ENCODE measurements at regions not wholly inside any gene's neighbourhood (a gene's known extent, or its start where the extent isn't known, plus 50 kb on each side); places are given as distances from the start of the nearest gene placed in this dataset.

DNA sequence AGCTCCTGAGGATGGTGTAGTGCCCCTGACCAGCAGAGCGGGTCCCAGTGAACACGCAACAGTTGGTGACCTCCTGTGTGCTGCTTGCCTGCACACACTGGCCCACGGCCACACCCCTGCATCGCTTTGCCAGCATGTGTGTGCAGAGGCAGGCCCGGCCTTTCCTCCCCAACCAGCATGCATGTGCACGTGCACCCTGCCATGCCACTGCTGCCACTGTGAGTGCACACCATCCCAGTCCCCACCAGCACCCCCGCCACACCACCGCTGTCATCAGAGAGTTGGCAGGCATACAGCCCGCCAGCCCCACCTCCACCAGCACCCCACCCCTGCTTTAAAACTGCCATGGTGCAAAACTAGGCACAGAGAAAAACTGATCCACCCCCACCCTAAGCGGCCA is 197.4 kb upstream of the SRD5A2 start:
- H3K4me3 ChIP-seq (ENCODE audit: low read length): no peak overlapping the region
- no peaks in the 10 kb centered on the region for H3K4me1 ChIP-seq (ENCODE audit: control insufficient read depth, insufficient read depth, low read length)
- Mint-ChIP-seq H3K27ac (no peak overlapping the region), H3K4me1 (no peaks in the 10 kb centered on the region), H3K4me3 (no peak overlapping the region), H3K36me3 (no peaks in the 10 kb centered on the region), H3K9me3 (peaks cover 7% of the 10 kb centered on the region in 2 donors), H3K27me3 (ENCODE audit: low read depth in 2 of 2) (peaks cover 18 to 42% of the 10 kb centered on the region in 2 donors)
- TF ChIP-seq, protein P1, sequence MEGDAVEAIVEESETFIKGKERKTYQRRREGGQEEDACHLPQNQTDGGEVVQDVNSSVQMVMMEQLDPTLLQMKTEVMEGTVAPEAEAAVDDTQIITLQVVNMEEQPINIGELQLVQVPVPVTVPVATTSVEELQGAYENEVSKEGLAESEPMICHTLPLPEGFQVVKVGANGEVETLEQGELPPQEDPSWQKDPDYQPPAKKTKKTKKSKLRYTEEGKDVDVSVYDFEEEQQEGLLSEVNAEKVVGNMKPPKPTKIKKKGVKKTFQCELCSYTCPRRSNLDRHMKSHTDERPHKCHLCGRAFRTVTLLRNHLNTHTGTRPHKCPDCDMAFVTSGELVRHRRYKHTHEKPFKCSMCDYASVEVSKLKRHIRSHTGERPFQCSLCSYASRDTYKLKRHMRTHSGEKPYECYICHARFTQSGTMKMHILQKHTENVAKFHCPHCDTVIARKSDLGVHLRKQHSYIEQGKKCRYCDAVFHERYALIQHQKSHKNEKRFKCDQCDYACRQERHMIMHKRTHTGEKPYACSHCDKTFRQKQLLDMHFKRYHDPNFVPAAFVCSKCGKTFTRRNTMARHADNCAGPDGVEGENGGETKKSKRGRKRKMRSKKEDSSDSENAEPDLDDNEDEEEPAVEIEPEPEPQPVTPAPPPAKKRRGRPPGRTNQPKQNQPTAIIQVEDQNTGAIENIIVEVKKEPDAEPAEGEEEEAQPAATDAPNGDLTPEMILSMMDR (IDR thresholded peaks at IDR 0.05): no peak
- WGBS (ENCODE audit: insufficient coverage): 91% methylated on average over 10 of the region's 10 CpGs
- intact Hi-C loops (cut with micrococcal nuclease): no loop called here
- H3K9me3 ChIP-seq (ENCODE audit: control insufficient read depth, insufficient read depth, low read length): no peaks in the 10 kb centered on the region
- DNase-seq (no peak), ATAC-seq (no peak)
- H3K27me3 ChIP-seq (ENCODE audit: control insufficient read depth, insufficient read depth, low read length): peaks cover 4% of the 10 kb centered on the region
- no peaks in the 10 kb centered on the region for H3K36me3 ChIP-seq (ENCODE audit: control insufficient read depth, insufficient read depth, low read length)
- no peak overlapping the region for H3K27ac ChIP-seq (ENCODE audit: low read length)

DNA sequence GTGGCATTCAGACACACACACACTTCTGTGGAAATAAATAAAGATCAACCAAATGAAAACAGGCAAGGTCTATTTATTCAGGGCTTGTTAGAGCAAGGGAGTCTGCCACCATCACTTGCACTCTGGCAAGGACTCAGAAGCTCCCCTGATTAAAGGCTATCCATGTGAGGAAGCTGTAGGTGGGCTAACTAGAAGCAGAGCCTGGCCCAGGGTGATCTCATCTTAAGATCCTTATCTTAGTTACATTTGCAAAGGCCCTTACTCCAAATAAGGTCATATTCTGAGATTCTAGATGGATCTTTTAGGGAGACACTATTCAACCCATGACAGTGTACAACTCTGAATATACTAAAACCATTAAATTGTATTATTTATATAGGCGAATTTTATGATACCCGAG is 190.0 kb upstream of the SRD5A2 start:
- peaks cover 3 to 22% of the 10 kb centered on the region in 2 donors for H3K27me3 Mint-ChIP-seq (ENCODE audit: low read depth in 2 of 2)
- Histone ChIP-seq H3K9me3 (ENCODE audit: control insufficient read depth, insufficient read depth, low read length) (no peaks in the 10 kb centered on the region), H3K36me3 (ENCODE audit: control insufficient read depth, insufficient read depth, low read length) (no peaks in the 10 kb centered on the region), H3K4me3 (ENCODE audit: low read length) (no peak overlapping the region), H3K4me1 (ENCODE audit: control insufficient read depth, insufficient read depth, low read length) (no peaks in the 10 kb centered on the region), H3K27me3 (ENCODE audit: control insufficient read depth, insufficient read depth, low read length) (peaks cover 4% of the 10 kb centered on the region), H3K27ac (ENCODE audit: low read length) (no peak overlapping the region)
- no CpG with 5 or more reads among the region's 2 CpGs for WGBS (ENCODE audit: insufficient coverage)
- TF ChIP-seq, protein P1 (IDR thresholded peaks at IDR 0.05): no peak
- DNase-seq: no peak
- H3K27ac Mint-ChIP-seq: no peak overlapping the region
- no peaks in the 10 kb centered on the region for H3K36me3 Mint-ChIP-seq
- H3K4me1 Mint-ChIP-seq: no peaks in the 10 kb centered on the region
- intact Hi-C loops (cut with micrococcal nuclease): no loop called here
- H3K4me3 Mint-ChIP-seq: no peak overlapping the region
- ATAC-seq: no peak
- peaks cover 0 to 2% of the 10 kb centered on the region in 2 donors for H3K9me3 Mint-ChIP-seq

DNA sequence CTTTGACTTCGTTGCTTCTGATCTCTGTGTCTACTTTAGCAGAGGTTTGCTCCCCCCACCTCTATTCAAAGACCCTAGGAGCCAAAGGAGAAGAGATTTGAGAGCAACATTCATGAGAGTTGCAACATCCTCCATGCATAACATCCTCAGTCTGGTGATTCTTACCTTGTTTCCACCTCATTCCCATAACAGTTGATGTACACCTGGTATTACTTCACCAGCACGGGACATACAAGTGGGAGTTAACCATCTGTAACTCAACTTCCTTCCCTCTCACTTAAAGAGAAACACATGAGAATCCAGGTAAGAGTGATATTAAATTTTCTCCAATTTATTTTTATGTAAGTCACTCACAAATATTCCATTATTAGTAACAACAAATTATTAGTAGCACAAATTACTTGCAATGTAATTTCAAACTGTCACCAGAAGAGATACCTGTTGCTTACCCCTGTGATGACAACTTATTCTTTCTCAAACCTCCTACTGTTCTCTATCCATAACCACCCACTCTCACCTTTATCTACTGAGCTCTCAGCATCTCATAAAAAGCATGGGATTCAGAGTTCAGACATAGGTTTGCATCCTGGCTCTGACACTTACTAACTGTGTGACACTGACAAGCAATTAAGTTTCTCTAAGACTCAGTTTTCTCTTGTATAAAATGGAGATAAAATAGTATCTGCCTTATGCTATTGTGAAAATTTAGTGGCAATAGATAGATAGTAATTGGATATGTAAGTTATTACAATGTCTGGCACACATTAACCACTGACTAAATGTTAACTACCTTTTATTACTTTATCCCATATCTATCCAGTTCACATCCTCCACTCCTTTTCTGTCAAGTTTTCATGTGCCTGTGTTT is 184.6 kb upstream of the SRD5A2 start:
- Mint-ChIP-seq H3K36me3 (no peaks in the 10 kb centered on the region), H3K27ac (no peak overlapping the region), H3K27me3 (ENCODE audit: low read depth in 2 of 2) (peaks cover 6 to 36% of the 10 kb centered on the region in 2 donors), H3K9me3 (peaks cover 2 to 3% of the 10 kb centered on the region in 2 donors), H3K4me3 (no peak overlapping the region), H3K4me1 (no peaks in the 10 kb centered on the region)
- Histone ChIP-seq H3K36me3 (ENCODE audit: control insufficient read depth, insufficient read depth, low read length) (no peaks in the 10 kb centered on the region), H3K27me3 (ENCODE audit: control insufficient read depth, insufficient read depth, low read length) (no peaks in the 10 kb centered on the region), H3K4me1 (ENCODE audit: control insufficient read depth, insufficient read depth, low read length) (no peaks in the 10 kb centered on the region), H3K4me3 (ENCODE audit: low read length) (no peak overlapping the region), H3K27ac (ENCODE audit: low read length) (no peak overlapping the region), H3K9me3 (ENCODE audit: control insufficient read depth, insufficient read depth, low read length) (no peaks in the 10 kb centered on the region)
- DNase-seq: no peak
- intact Hi-C loops (cut with micrococcal nuclease): no loop called here
- TF ChIP-seq, protein P1 (IDR thresholded peaks at IDR 0.05): no peak
- WGBS (ENCODE audit: insufficient coverage): 33% methylated on average over 1 of the region's 2 CpGs
- no peak for ATAC-seq

DNA sequence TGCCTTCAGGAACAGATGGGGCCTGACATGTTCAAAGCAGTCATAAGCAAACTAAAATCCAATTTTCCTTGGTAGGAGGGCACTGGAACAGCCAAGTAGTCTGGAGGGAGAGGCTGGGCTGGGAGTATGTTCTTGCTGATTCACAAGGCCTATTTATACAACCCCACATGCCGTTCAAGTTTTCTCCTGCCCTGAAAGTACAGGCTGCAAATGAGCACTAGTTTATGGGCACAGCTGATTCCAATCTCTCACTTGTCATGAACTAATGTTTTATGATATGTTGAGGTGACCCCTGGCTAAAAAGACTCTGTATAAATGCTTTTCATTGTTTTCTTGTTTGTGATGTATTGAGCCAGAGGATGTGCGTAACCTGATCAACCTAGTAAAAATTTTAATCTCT is 183.4 kb upstream of the SRD5A2 start:
- H3K4me3 ChIP-seq (ENCODE audit: low read length): no peak overlapping the region
- WGBS (ENCODE audit: insufficient coverage): no CpG with 5 or more reads among the region's 2 CpGs

More for the DNA sequence above, 183.4 kb upstream of the SRD5A2 start:
- ATAC-seq (no peak), DNase-seq (no peak)
- no peak overlapping the region for H3K27ac Mint-ChIP-seq
- intact Hi-C loops (cut with micrococcal nuclease): no loop called here
- Histone ChIP-seq H3K36me3 (ENCODE audit: control insufficient read depth, insufficient read depth, low read length) (no peaks in the 10 kb centered on the region), H3K27me3 (ENCODE audit: control insufficient read depth, insufficient read depth, low read length) (no peaks in the 10 kb centered on the region), H3K27ac (ENCODE audit: low read length) (no peak overlapping the region), H3K4me1 (ENCODE audit: control insufficient read depth, insufficient read depth, low read length) (no peaks in the 10 kb centered on the region), H3K9me3 (ENCODE audit: control insufficient read depth, insufficient read depth, low read length) (no peaks in the 10 kb centered on the region)
- H3K36me3 Mint-ChIP-seq: no peaks in the 10 kb centered on the region
- no peak overlapping the region for H3K4me3 Mint-ChIP-seq
- peaks cover 2 to 3% of the 10 kb centered on the region in 2 donors for H3K9me3 Mint-ChIP-seq
- H3K4me1 Mint-ChIP-seq: no peaks in the 10 kb centered on the region
- H3K27me3 Mint-ChIP-seq (ENCODE audit: low read depth in 2 of 2): peaks cover 6 to 36% of the 10 kb centered on the region in 2 donors
- TF ChIP-seq, protein P1 (IDR thresholded peaks at IDR 0.05): no peak

Data from natural killer cell (primary cell).